ENCODE measurements at regions not wholly inside any gene's neighbourhood (a gene's known extent, or its start where the extent isn't known, plus 50 kb on each side); places are given as distances from the start of the nearest gene placed in this dataset.

GRCh38 chr22:49505337-49506009, 322.2 kb downstream of the BRD1 start:
- H3K9me3 ChIP-seq (ENCODE audit: control insufficient read depth, insufficient read depth, low read length) = peaks cover 38% of the 10 kb centered on the region

More at GRCh38 chr22:49505337-49506009, 322.2 kb downstream of the BRD1 start:
- Histone ChIP-seq H3K14ac (replicated peaks; ENCODE audit: low read depth, low read length) (no peak overlapping the region), H3K23ac (ENCODE audit: low read depth, low read length) (no peak overlapping the region), H3K4me3 (ENCODE audit: insufficient read depth, low read depth, low read length) (no peak overlapping the region), H4K91ac (ENCODE audit: insufficient read depth, low read depth, low read length) (no peak overlapping the region), H3K56ac (ENCODE audit: extremely low read depth, insufficient read depth, low read length) (no peak overlapping the region), H3K9ac (ENCODE audit: low read depth, low read length) (no peak overlapping the region), H3K9me1 (ENCODE audit: insufficient read depth, low read length) (no peaks in the 10 kb centered on the region), H4K8ac (ENCODE audit: low read depth in 2 of 2, low read length in 2 of 2) (no peak overlapping the region), H3K27me3 (ENCODE audit: control insufficient read depth, insufficient read depth, low read length) (no peaks in the 10 kb centered on the region), H4K5ac (ENCODE audit: low read depth, low read length) (no peak overlapping the region), H3K18ac (ENCODE audit: low read depth, low read length) (no peak overlapping the region), H2AK9ac (replicated peaks; ENCODE audit: low read depth, low read length, poor library complexity) (no peak overlapping the region), H2BK120ac (ENCODE audit: low read depth, low read length) (no peak overlapping the region), H4K20me1 (ENCODE audit: insufficient read depth, low read length) (no peaks in the 10 kb centered on the region), H3K79me1 (ENCODE audit: low read depth in 1 of 2, low read length in 2 of 2) (no peaks in the 10 kb centered on the region), H2BK20ac (ENCODE audit: low read depth, low read length) (no peak overlapping the region), H2AFZ (replicated peaks; ENCODE audit: low read length, poor library complexity) (no peak overlapping the region), H2BK5ac (ENCODE audit: low read depth, low read length, poor library complexity, severe bottlenecking) (no peak overlapping the region), H3K4me2 (ENCODE audit: low read depth, low read length) (no peak overlapping the region), H2AK5ac (ENCODE audit: low read depth, low read length) (no peak overlapping the region), H3K36me3 (ENCODE audit: control insufficient read depth, insufficient read depth, low read length) (no peaks in the 10 kb centered on the region), H2BK15ac (ENCODE audit: low read depth, low read length) (no peak overlapping the region), H3K4me1 (ENCODE audit: control insufficient read depth, insufficient read depth, low read length) (no peaks in the 10 kb centered on the region), H3K27ac (ENCODE audit: insufficient read depth, low read length) (no peak overlapping the region), H3K4ac (ENCODE audit: low read depth, low read length) (no peak overlapping the region)
- in situ Hi-C loops (cut with MboI; ENCODE audit: low sequenced_read_pairs) (no loop called here), intact Hi-C loops (cut with micrococcal nuclease) (no loop called here), dilution Hi-C loops (cut with HindIII; ENCODE audit: low sequenced_read_pairs, unreplicated experiment) (no loop called here)
- 56% methylated on average over 5 of the region's 7 CpGs; no CpG with 5 or more reads in 1 of the 2 experiments for WGBS, 2 experiments (ENCODE audit: extremely low coverage in 2 of 2, insufficient read length in 1 of 2)
- ChIA-PET POLR2A (ENCODE audit: unreplicated experiment) (no interaction called here), CTCF (no interaction called here)
- TF ChIP-seq ELK1 (IDR thresholded peaks at IDR 0.05; ENCODE audit: borderline replicate concordance, low read depth, low read length) (no peak), RAD21 (IDR thresholded peaks at IDR 0.05; ENCODE audit: low read length) (no peak)
- ATAC-seq (ENCODE audit: low read depth) (no peak), DNase-seq (no peak)
- no TSS peak for BruUV-seq (replicated peaks)

Data from IMR-90 (cell line).